22Rv1 (cell line): ENCODE measurements at regions not wholly inside any gene's neighbourhood (a gene's known extent, or its start where the extent isn't known, plus 50 kb on each side); places are given as distances from the start of the nearest gene placed in this dataset.
A peak's percentile ranks its signal among the peaks of the same experiment; 100 is the strongest.

Source experiments
- H3K27ac ChIP-seq: fragments of 450-650 bp; 2 replicates; pipeline ENCODE4 v1.5.1; 2017
- ZFX ChIP-seq: fragments of 450-650 bp; IDR thresholded peaks from 2 replicates; pipeline ENCODE4 v1.6.1; 2017; ENCODE audit warnings: antibody characterized with exemption, borderline replicate concordance
- TF ChIP-seq, protein P1 (sequence below): fragments of 450-650 bp; IDR thresholded peaks from 2 replicates; pipeline ENCODE4 v1.5.1; 2017; ENCODE audit warnings: mild to moderate bottlenecking

DNA sequence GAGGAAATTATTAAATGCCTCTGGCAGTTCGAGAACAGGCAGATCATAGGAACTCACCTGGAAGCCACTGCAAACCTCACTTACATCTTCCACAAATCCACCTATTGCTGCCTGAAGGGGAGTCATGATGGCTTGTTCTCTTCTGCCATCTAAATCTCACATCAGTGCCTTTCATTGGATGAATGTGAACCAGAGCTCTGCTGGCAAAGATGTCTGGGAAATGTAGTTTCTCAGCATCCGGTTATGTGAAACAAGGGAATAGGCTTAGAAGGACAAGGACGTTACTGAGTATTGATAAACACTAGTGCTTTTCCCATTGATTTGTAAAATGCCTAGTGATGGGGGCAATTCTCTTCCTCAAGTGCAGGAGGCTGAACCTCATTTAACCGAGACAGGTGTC lies 483.3 kb downstream of the ARHGEF28 start:
- H3K27ac ChIP-seq, result no peak overlapping the region
- TF ChIP-seq ZFX, result no peak
- TF ChIP-seq, protein P1, sequence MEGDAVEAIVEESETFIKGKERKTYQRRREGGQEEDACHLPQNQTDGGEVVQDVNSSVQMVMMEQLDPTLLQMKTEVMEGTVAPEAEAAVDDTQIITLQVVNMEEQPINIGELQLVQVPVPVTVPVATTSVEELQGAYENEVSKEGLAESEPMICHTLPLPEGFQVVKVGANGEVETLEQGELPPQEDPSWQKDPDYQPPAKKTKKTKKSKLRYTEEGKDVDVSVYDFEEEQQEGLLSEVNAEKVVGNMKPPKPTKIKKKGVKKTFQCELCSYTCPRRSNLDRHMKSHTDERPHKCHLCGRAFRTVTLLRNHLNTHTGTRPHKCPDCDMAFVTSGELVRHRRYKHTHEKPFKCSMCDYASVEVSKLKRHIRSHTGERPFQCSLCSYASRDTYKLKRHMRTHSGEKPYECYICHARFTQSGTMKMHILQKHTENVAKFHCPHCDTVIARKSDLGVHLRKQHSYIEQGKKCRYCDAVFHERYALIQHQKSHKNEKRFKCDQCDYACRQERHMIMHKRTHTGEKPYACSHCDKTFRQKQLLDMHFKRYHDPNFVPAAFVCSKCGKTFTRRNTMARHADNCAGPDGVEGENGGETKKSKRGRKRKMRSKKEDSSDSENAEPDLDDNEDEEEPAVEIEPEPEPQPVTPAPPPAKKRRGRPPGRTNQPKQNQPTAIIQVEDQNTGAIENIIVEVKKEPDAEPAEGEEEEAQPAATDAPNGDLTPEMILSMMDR, result no peak

DNA sequence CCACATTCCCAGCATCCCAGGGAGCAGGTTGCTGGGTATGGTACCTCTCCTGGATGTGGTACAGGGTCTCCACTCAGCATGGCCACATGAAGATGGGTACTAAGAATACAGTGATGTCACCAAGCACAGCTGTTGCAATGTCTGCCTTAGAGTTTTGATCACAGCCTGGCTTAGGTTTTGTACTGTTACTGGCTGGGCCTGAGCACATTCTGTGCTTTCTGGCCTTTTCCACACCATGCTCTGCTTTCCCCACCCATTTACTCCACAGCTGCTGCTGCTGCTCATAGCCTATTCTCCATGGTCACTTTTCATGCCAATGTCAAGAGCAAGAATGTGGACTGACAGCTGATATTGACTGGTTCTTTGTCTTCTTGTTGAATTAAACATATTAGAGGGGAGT lies 481.9 kb downstream of the ARHGEF28 start:
- H3K27ac ChIP-seq, result no peak overlapping the region
- no peak for TF ChIP-seq ZFX
- TF ChIP-seq, protein P1, result no peak

DNA sequence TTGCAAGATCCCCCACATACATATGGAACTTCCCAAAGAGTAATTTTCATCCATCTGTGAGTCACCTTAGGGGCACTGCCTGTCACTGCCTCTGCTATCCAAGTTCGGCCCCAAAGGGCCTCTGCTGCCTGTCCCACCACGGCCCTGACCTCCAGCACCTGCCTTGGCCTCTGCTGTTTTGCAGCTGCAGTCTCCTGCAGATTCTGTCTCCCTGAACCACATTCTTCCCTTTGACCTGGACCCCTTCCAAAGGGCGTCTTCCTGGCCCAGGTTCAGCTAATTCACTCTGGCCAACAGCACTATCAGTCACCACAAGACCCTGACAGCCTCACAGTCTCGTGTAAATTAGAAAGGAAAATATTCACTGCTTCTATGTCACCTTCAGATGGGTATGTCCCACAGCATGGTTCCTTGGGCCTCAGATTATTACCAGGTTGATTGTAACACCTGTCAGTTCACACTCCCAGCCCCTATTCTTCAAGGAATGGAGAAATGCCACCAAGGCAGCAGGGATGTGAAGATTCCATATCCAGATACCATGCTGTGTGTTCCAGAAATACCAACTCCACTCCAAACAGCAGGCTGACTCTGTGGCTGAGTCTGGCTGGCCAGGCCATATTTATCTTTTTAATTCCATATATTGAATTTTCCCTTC lies 479.3 kb downstream of the ARHGEF28 start:
- peak overlapping the region; percentile 93 for H3K27ac ChIP-seq
- TF ChIP-seq ZFX, result no peak
- TF ChIP-seq, protein P1, result no peak

DNA sequence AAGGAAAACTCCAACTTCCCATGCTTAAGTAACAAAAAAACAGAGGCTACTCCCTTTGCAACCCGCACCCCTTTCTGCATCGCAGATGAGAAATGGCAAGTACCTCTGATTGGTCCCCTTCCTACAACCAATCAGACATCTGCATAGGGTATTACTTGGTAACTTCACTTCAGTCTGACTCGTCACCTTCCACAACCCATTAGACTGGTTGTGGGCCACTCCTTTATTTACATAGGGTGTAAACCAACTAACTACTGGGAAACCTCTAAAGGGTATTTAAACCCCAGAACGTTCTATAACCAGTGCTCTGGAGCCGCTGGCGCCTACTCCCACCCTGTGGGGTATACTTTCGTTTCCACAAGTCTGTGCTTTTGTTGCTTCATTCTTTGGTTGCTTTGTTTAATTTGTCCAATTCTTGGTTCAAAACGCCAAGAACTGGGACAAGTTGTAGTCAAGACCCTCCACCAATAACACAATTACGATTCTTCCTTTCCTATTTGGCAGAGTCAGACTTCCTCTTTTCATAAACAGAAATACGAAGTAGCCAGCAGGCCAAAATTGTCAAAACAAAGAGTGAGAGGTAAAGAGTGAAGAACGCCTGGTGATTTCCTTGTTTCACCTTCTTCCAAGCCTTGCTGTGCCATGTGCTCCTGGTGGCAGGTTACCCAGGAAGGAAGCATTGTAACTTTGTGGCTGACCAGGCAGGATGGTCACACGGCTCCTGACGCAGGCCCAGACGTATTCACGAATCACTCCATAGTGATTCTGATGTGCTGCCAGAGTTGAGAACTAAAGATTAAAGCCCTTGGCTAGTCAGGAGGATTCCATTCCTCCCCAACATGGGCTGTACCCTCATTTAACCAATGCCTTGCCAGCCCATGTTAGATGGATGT lies 477.4 kb downstream of the ARHGEF28 start:
- TF ChIP-seq ZFX, result no peak
- TF ChIP-seq, protein P1, result no peak

DNA sequence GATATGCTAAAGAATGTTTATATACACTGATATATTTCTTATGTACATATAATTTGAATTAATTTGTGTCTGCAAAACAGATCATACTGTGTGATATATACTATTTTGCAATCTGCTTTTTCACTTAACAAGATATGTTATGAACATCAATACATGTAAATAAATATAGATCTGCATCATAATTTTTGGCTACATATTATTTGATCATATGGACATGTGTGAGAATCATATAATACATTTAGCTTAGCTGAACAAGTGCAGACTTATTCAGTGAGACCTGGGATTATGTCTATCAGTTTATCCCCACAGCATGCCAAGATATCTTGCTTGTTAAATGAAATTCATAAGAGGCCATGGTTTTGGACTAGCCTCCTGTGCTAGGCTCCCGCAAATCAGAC lies 474.3 kb downstream of the ARHGEF28 start:
- TF ChIP-seq ZFX, result no peak
- TF ChIP-seq, protein P1, result no peak
- no peak overlapping the region for H3K27ac ChIP-seq

More for the DNA sequence above, 477.4 kb downstream of the ARHGEF28 start:
- H3K27ac ChIP-seq, result peak overlapping the region; percentile 93

DNA sequence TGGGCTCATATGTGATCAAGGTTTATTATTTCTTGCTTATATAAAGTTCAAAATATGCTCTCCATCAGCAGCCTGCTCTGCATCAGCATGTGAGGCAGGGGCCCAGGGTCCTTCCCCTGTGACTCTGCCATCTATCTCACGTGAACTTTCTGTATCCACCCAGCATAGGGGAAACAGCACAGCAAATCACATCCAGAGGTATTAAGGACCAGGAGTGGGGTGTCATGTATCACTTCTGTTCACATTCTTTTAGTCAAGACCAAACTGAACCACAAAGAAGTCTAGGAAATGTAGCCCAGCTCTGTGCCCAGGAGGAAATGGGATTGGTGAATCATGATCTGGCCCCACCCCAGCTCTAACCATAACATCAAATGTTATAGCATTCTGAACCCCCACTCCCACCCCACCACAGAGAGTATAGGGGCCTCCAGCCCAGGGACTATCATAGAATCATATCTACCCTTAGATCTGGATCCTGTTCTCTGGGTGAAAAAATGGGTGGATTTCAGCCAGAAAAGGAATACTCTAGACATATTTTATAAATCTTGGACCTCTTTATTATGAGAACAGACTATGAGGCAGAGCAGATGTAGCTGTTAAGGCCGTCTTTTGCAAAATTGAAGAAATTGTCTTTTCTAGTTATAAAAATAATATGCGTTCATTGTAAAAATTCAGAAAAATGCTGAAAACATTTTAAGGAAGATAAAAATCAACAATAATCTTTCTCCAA lies 473.7 kb downstream of the ARHGEF28 start:
- H3K27ac ChIP-seq, result no peak overlapping the region
- TF ChIP-seq, protein P1, result no peak
- TF ChIP-seq ZFX, result no peak

DNA sequence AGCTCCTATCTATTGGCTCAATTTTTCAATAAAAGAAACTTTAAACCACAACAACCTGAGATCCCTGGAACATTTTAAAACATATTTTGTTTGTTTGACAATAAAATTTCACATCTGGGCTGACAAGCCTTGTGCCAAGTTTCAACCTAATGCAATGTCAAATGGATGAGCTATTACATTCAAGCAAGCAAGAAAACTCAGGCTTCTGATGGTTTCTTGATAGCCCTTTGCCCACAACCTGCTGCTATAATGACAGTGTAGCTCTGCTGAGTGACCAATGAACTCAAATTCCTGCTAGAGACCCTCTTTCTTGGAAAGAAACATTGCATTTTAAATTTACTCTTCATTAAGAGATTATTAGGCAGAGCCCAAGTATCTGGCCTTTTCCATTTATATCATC lies 472.9 kb downstream of the ARHGEF28 start:
- TF ChIP-seq, protein P1, result no peak
- no peak for TF ChIP-seq ZFX
- H3K27ac ChIP-seq, result no peak overlapping the region
